Activated naive CD4-positive, alpha-beta T cell treated with anti-CD3 and anti-CD28 coated beads, Interleukin-2, amount 50 U/mL, for 24 hours (primary cell): ENCODE measurements at regions not wholly inside any gene's neighbourhood (a gene's known extent, or its start where the extent isn't known, plus 50 kb on each side); places are given as distances from the start of the nearest gene placed in this dataset.
"Not testable (repeated sequence)": the region's sequence is repeated elsewhere in the genome, so short reads cannot be mapped to it uniquely, and the experiment has no call there.

Experiments used
- H3K27ac Mint-ChIP-seq: one replicate; pipeline ENCODE4 v1.8.0; 2021; ENCODE audit warnings: mild to moderate bottlenecking, mixed read lengths
- H3K27me3 Mint-ChIP-seq: one replicate; pipeline ENCODE4 v1.8.0; 2021; ENCODE audit warnings: mixed read lengths
- H3K36me3 Mint-ChIP-seq: one replicate; pipeline ENCODE4 v1.8.0; 2021; ENCODE audit warnings: mixed read lengths
- H3K4me1 Mint-ChIP-seq: one replicate; pipeline ENCODE4 v1.8.0; 2021; ENCODE audit warnings: mixed read lengths
- H3K4me3 Mint-ChIP-seq: one replicate; pipeline ENCODE4 v1.8.0; 2021; ENCODE audit warnings: mild to moderate bottlenecking, mixed read lengths
- H3K9me3 Mint-ChIP-seq: one replicate; pipeline ENCODE4 v1.8.0; 2021; ENCODE audit warnings: mixed read lengths

GRCh38 chr1:83481284-83481683 lies 517.6 kb downstream of the TTLL7 start:
- H3K4me1 Mint-ChIP-seq: peaks cover 16% of the 10 kb centered on the region
- not testable (repeated sequence) for H3K27ac Mint-ChIP-seq

DNA sequence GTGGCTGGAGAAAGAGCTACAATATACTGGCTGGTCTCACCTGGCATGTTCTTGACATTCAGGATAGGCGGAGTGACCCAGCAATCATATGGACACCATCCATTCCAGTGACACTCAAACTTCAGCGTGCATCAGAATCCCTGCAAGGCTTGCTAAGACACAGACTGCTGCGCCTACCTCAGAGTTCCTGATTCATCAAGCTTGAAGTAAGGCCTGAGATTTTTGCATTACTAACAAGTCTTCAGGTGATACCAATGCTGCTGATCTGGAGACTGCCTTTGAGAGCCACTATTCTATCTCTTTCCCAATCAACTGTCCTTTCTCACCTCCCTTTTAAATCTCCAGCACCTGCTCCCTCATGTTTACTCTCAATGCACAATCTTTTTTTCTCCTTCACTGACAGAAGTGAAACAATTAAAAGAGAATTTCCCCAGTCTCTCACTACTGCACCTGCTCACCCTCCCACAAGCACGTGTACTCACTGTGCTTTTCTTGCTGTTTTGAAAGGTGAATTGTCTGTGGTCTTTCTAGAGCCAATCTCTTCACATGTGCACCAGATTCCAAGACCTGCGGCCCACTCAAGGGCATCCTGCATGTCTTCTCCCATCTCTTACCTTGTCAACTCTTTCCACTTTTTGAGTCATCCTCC lies 519.2 kb downstream of the TTLL7 start:
- not testable (repeated sequence) for H3K27ac Mint-ChIP-seq, H3K36me3 Mint-ChIP-seq, H3K27me3 Mint-ChIP-seq, H3K4me3 Mint-ChIP-seq, H3K9me3 Mint-ChIP-seq
- H3K4me1 Mint-ChIP-seq: peaks cover 17% of the 10 kb centered on the region

More at GRCh38 chr1:83481284-83481683, 517.6 kb downstream of the TTLL7 start:
- not testable (repeated sequence) for H3K9me3 Mint-ChIP-seq, H3K36me3 Mint-ChIP-seq, H3K27me3 Mint-ChIP-seq, H3K4me3 Mint-ChIP-seq

DNA sequence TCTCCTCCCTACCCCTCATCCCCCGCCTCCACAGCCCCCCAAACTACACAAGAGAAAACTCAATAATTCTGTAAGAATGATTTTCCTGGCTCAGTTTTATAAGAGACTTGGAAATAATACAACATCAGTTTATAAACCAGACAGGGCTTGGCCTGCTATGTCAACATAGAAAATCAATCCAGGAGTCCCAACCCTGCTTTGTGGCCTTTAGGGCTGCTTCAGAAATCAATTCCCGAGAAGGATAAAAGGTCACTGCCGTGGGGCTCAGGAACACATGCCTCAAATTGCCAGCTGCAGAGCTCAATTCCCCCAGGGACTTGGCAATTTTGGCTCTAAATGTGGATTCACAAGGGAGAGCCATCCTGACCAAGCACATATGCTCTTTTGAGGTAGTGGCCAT lies 520.8 kb downstream of the TTLL7 start:
- H3K4me3 Mint-ChIP-seq, H3K27ac Mint-ChIP-seq, H3K27me3 Mint-ChIP-seq, H3K9me3 Mint-ChIP-seq, H3K36me3 Mint-ChIP-seq: not testable (repeated sequence)
- H3K4me1 Mint-ChIP-seq: peaks cover 17% of the 10 kb centered on the region

DNA sequence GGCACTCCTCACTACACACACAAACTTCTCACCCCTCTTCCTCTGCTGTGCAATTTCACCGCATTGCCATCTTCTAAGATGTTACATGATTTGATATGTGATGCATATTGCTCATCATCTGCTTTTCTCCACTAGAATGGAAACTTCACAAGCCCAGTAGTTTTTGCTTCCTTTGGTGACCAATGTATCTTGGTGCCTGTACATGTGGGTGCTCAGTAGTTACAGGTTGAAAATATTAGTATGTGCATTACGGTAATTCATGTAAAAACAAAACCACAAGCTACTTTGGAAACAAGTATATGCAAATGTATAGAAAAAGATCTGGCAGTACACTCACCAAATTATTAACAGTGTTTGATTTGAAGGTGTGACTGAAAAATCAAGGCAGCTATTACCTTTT lies 522.4 kb downstream of the TTLL7 start:
- H3K27ac Mint-ChIP-seq, H3K27me3 Mint-ChIP-seq, H3K36me3 Mint-ChIP-seq, H3K9me3 Mint-ChIP-seq, H3K4me3 Mint-ChIP-seq: not testable (repeated sequence)
- peaks cover 19% of the 10 kb centered on the region for H3K4me1 Mint-ChIP-seq

GRCh38 chr1:83474946-83475345 lies 524.0 kb downstream of the TTLL7 start:
- H3K4me3 Mint-ChIP-seq, H3K9me3 Mint-ChIP-seq: not testable (repeated sequence)
- peaks cover 14% of the 10 kb centered on the region for H3K4me1 Mint-ChIP-seq

GRCh38 chr1:83473986-83474385 lies 524.9 kb downstream of the TTLL7 start:
- H3K4me1 Mint-ChIP-seq: peaks cover 12% of the 10 kb centered on the region
- not testable (repeated sequence) for H3K9me3 Mint-ChIP-seq, H3K4me3 Mint-ChIP-seq, H3K27me3 Mint-ChIP-seq, H3K36me3 Mint-ChIP-seq, H3K27ac Mint-ChIP-seq

More at GRCh38 chr1:83474946-83475345, 524.0 kb downstream of the TTLL7 start:
- not testable (repeated sequence) for H3K27ac Mint-ChIP-seq, H3K27me3 Mint-ChIP-seq, H3K36me3 Mint-ChIP-seq

- not testable (repeated sequence) for H3K4me3 Mint-ChIP-seq, H3K36me3 Mint-ChIP-seq, H3K9me3 Mint-ChIP-seq, H3K27me3 Mint-ChIP-seq, H3K27ac Mint-ChIP-seq
- peaks cover 12% of the 10 kb centered on the region for H3K4me1 Mint-ChIP-seq
Measured at GRCh38 chr1:83472066-83472465, 526.9 kb downstream of the TTLL7 start.

- H3K36me3 Mint-ChIP-seq, H3K27ac Mint-ChIP-seq, H3K9me3 Mint-ChIP-seq, H3K4me1 Mint-ChIP-seq, H3K27me3 Mint-ChIP-seq, H3K4me3 Mint-ChIP-seq: not testable (repeated sequence)
Measured at GRCh38 chr1:83471272-83471671, 527.7 kb downstream of the TTLL7 start.

DNA sequence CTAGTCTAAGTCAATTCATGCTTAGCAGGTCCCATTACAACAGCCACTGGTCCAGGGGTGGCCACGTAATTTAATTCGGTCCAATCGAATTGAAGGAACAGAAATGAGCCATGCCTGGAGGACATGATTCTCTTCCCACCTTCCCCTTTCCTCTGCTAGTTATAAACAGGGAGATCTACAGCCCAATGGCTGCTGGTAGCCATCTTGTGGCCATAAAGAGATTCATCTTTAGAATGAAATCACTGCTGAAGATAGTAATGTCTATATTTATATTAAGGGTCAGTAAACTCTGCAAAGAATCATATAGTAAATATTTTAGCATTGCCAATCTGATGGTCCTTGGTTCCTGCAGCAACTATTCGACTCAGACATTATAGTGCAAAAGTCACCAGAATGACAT lies 530.6 kb downstream of the TTLL7 start:
- H3K36me3 Mint-ChIP-seq, H3K4me1 Mint-ChIP-seq, H3K27ac Mint-ChIP-seq, H3K27me3 Mint-ChIP-seq, H3K4me3 Mint-ChIP-seq, H3K9me3 Mint-ChIP-seq: not testable (repeated sequence)

- H3K36me3 Mint-ChIP-seq, H3K27me3 Mint-ChIP-seq, H3K4me3 Mint-ChIP-seq, H3K27ac Mint-ChIP-seq, H3K9me3 Mint-ChIP-seq: not testable (repeated sequence)
- H3K4me1 Mint-ChIP-seq: peaks cover 14% of the 10 kb centered on the region
Measured at GRCh38 chr1:83457735-83458248, 541.1 kb downstream of the TTLL7 start.

GRCh38 chr1:83457281-83457680 lies 541.7 kb downstream of the TTLL7 start:
- H3K27me3 Mint-ChIP-seq, H3K27ac Mint-ChIP-seq, H3K36me3 Mint-ChIP-seq, H3K4me3 Mint-ChIP-seq, H3K9me3 Mint-ChIP-seq: not testable (repeated sequence)
- H3K4me1 Mint-ChIP-seq: peaks cover 14% of the 10 kb centered on the region

DNA sequence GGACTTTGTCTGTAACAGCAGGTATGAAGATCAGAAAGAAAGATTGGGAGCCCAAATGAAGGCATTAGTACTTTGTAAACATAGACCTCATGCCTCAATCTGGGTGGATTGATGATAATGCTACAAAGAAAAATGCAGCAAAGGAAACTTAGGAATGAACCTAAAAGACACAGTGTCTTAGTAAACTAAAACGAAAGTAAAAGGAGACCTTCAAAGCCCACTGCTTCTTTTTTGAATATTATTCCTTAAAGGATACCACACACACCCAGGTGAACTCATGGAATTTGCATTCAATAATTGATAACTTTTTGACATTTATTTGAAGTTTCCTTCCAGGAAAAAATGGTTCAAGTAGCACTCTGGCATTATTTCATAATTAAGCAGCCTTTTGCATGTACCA lies 543.2 kb downstream of the TTLL7 start:
- H3K27me3 Mint-ChIP-seq, H3K9me3 Mint-ChIP-seq, H3K36me3 Mint-ChIP-seq, H3K27ac Mint-ChIP-seq: not testable (repeated sequence)
- peak overlapping the region; percentile 41 for H3K4me3 Mint-ChIP-seq
- peaks cover 20% of the 10 kb centered on the region for H3K4me1 Mint-ChIP-seq

- H3K27ac Mint-ChIP-seq, H3K27me3 Mint-ChIP-seq, H3K4me3 Mint-ChIP-seq, H3K9me3 Mint-ChIP-seq, H3K36me3 Mint-ChIP-seq: not testable (repeated sequence)
- peaks cover 12% of the 10 kb centered on the region for H3K4me1 Mint-ChIP-seq
Measured at GRCh38 chr1:83445873-83446272, 553.1 kb downstream of the TTLL7 start.

- H3K4me1 Mint-ChIP-seq, H3K9me3 Mint-ChIP-seq, H3K36me3 Mint-ChIP-seq, H3K27ac Mint-ChIP-seq, H3K27me3 Mint-ChIP-seq, H3K4me3 Mint-ChIP-seq: not testable (repeated sequence)
Measured at GRCh38 chr1:83442412-83442811, 556.5 kb downstream of the TTLL7 start.

GRCh38 chr1:83440586-83440985 lies 558.3 kb downstream of the TTLL7 start:
- not testable (repeated sequence) for H3K9me3 Mint-ChIP-seq, H3K27me3 Mint-ChIP-seq, H3K36me3 Mint-ChIP-seq, H3K4me3 Mint-ChIP-seq, H3K4me1 Mint-ChIP-seq, H3K27ac Mint-ChIP-seq

GRCh38 chr1:83440021-83440420 lies 558.9 kb downstream of the TTLL7 start:
- not testable (repeated sequence) for H3K27me3 Mint-ChIP-seq, H3K9me3 Mint-ChIP-seq, H3K4me3 Mint-ChIP-seq, H3K36me3 Mint-ChIP-seq, H3K4me1 Mint-ChIP-seq, H3K27ac Mint-ChIP-seq

DNA sequence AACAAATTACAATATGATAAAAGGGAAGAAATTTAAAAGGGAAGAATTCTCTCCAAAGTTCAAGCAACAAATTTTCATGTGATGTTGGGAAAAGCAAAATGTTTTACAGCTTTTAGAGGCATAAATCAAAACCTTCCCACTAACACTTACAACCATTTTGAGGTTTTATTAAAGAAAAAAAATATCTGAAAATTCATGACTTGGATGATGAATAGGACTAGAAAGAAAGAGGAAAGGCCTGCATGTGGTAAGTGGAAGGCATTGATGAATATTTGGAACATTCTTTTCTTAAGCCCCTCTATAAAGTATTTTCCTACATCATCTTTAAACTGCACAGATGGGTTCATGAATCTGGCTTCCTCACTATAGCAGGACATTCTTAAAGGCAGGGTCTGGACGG lies 560.6 kb downstream of the TTLL7 start:
- H3K27me3 Mint-ChIP-seq, H3K36me3 Mint-ChIP-seq, H3K4me1 Mint-ChIP-seq, H3K9me3 Mint-ChIP-seq, H3K27ac Mint-ChIP-seq, H3K4me3 Mint-ChIP-seq: not testable (repeated sequence)
